ENCODE measurements at regions not wholly inside any gene's neighbourhood (a gene's known extent, or its start where the extent isn't known, plus 50 kb on each side); places are given as distances from the start of the nearest gene placed in this dataset.

GRCh38 chr6:14881398-14881797 lies 364.5 kb upstream of the JARID2 start (continued):
- TF ChIP-seq NANOG (IDR thresholded peaks at IDR 0.05; ENCODE audit: borderline replicate concordance): no peak
- no peak for TF ChIP-seq JUNB (IDR thresholded peaks at IDR 0.05; ENCODE audit: unreplicated experiment)
- no peak for TF ChIP-seq EZH2 (IDR thresholded peaks at IDR 0.05; ENCODE audit: low read depth, unreplicated experiment)
- TF ChIP-seq REST (IDR thresholded peaks at IDR 0.05; ENCODE audit: unreplicated experiment): no peak
- TF ChIP-seq ZNF331 (CRISPR knock-in tag; IDR thresholded peaks at IDR 0.05; ENCODE audit: low read depth): no peak
- no peak for TF ChIP-seq CTCF (conservative IDR thresholded peaks at IDR 0.05; ENCODE audit: low read depth in 2 of 2)
- TF ChIP-seq POLR2AphosphoS5 (IDR thresholded peaks at IDR 0.05; ENCODE audit: low read depth): no peak
- no peak for TF ChIP-seq CREB1 (CRISPR knock-in tag; IDR thresholded peaks at IDR 0.05; ENCODE audit: low read depth)
- TF ChIP-seq ZNF114 (CRISPR knock-in tag; IDR thresholded peaks at IDR 0.05): no peak

GRCh38 chr6:14882394-14883026 lies 363.4 kb upstream of the JARID2 start:
- H3K27ac Mint-ChIP-seq: no peak overlapping the region
- peaks cover 12% of the 10 kb centered on the region; the same call in 1 of the 2 replicates for H3K79me2 ChIP-seq (replicated peaks; ENCODE audit: insufficient read depth)
- no peaks in the 10 kb centered on the region for H4K20me1 ChIP-seq (replicated peaks; ENCODE audit: insufficient read depth)
- H3K9me2 ChIP-seq (ENCODE audit: insufficient read depth): no peaks in the 10 kb centered on the region
- H3K4me3 Mint-ChIP-seq: no peak overlapping the region
- H3K36me3 ChIP-seq (ENCODE audit: insufficient read depth): no peaks in the 10 kb centered on the region
- H2AFZ ChIP-seq: no peak overlapping the region
- H3K27me3 Mint-ChIP-seq (ENCODE audit: insufficient read depth, low read depth, poor library complexity): no peaks in the 10 kb centered on the region
- H3K9me3 Mint-ChIP-seq: no peaks in the 10 kb centered on the region
- H3K4me2 ChIP-seq: no peak overlapping the region
- peaks cover 43% of the 10 kb centered on the region for H3K4me1 Mint-ChIP-seq
- no peaks in the 10 kb centered on the region for H3K27me3 ChIP-seq (ENCODE audit: insufficient read depth)
- peaks cover 42% of the 10 kb centered on the region for H3K4me1 ChIP-seq (ENCODE audit: insufficient read depth)
- peaks cover 7% of the 10 kb centered on the region for H3F3A ChIP-seq (replicated peaks; ENCODE audit: low read depth)
- no peak for DNase-seq (ENCODE audit: low spot score)
- ATAC-seq: no peak
- H3K36me3 Mint-ChIP-seq (ENCODE audit: low read depth): no peaks in the 10 kb centered on the region; the same call in 2 of the 3 replicates
- no peak overlapping the region for H3K4me3 ChIP-seq
- H3K27ac ChIP-seq (ENCODE audit: low read depth): 0 out of 2 replicates have a peak overlapping the region, but pooled peaks have one; percentile 50
- no peak for TF ChIP-seq ZNF114 (CRISPR knock-in tag; IDR thresholded peaks at IDR 0.05)
- TF ChIP-seq STAT1 (IDR thresholded peaks at IDR 0.05; ENCODE audit: unreplicated experiment): no peak
- no peak for TF ChIP-seq EZH2phosphoT487 (IDR thresholded peaks at IDR 0.05; ENCODE audit: unreplicated experiment)
- TF ChIP-seq EZH2 (IDR thresholded peaks at IDR 0.05; ENCODE audit: low read depth, unreplicated experiment): no peak
- no peak for TF ChIP-seq ZNF331 (CRISPR knock-in tag; IDR thresholded peaks at IDR 0.05; ENCODE audit: low read depth)
- no peak for TF ChIP-seq ETS1 (IDR thresholded peaks at IDR 0.05)
- no peak for TF ChIP-seq CREB1 (CRISPR knock-in tag; IDR thresholded peaks at IDR 0.05; ENCODE audit: low read depth)
